ENCODE measurements at regions not wholly inside any gene's neighbourhood (a gene's known extent, or its start where the extent isn't known, plus 50 kb on each side); places are given as distances from the start of the nearest gene placed in this dataset.
"Not testable (repeated sequence)": the region's sequence is repeated elsewhere in the genome, so short reads cannot be mapped to it uniquely, and the experiment has no call there.

GRCh38 chr12:85425926-85426325, 145.9 kb downstream of the ALX1 start:
- no peak for DNase-seq

- DNase-seq = not testable (repeated sequence)
These were observed 153.1 kb downstream of the ALX1 start for GRCh38 chr12:85433148-85433547.

GRCh38 chr12:85440271-85440670, 160.3 kb downstream of the ALX1 start:
- no peak for DNase-seq

- no peak for DNase-seq
These were observed 161.0 kb downstream of the ALX1 start for GRCh38 chr12:85441025-85441424.

GRCh38 chr12:85441741-85442140, 161.7 kb downstream of the ALX1 start:
- DNase-seq = no peak

GRCh38 chr12:85445060-85445938, 165.3 kb downstream of the ALX1 start:
- no peak for DNase-seq

- DNase-seq = no peak
These were observed 168.0 kb downstream of the ALX1 start for GRCh38 chr12:85448031-85448430.

- no peak for DNase-seq
These were observed 168.6 kb downstream of the ALX1 start for GRCh38 chr12:85448548-85449139.

- DNase-seq = no peak
These were observed 177.0 kb downstream of the ALX1 start for GRCh38 chr12:85457016-85457415.

GRCh38 chr12:85461127-85461526, 181.1 kb downstream of the ALX1 start:
- DNase-seq = no peak

GRCh38 chr12:85462888-85463287, 182.9 kb downstream of the ALX1 start:
- no peak for DNase-seq

- no peak for DNase-seq
These were observed 186.9 kb downstream of the ALX1 start for GRCh38 chr12:85466890-85467289.

- DNase-seq = peak in 4 of 14 donors; percentile 8 to 10 (median 10)
These were observed 188.5 kb downstream of the ALX1 start for GRCh38 chr12:85468356-85469157.

- DNase-seq = peak in 1 of 14 donors; percentile 7
These were observed 189.4 kb downstream of the ALX1 start for GRCh38 chr12:85469158-85470086.

- DNase-seq = not testable (repeated sequence)
These were observed 195.3 kb downstream of the ALX1 start for GRCh38 chr12:85475277-85475676.

GRCh38 chr12:85476756-85477155, 196.7 kb downstream of the ALX1 start:
- DNase-seq = no peak

GRCh38 chr12:85484387-85484786, 204.4 kb downstream of the ALX1 start:
- DNase-seq = no peak

- no peak for DNase-seq
These were observed 209.2 kb downstream of the ALX1 start for GRCh38 chr12:85489194-85489593.

- DNase-seq = no peak
These were observed 224.1 kb downstream of the ALX1 start for GRCh38 chr12:85504164-85504563.

GRCh38 chr12:85504624-85505023, 224.6 kb downstream of the ALX1 start:
- DNase-seq = no peak

GRCh38 chr12:85507456-85507855, 227.4 kb downstream of the ALX1 start:
- no peak for DNase-seq
